ENCODE measurements at regions not wholly inside any gene's neighbourhood (a gene's known extent, or its start where the extent isn't known, plus 50 kb on each side); places are given as distances from the start of the nearest gene placed in this dataset.

DNA sequence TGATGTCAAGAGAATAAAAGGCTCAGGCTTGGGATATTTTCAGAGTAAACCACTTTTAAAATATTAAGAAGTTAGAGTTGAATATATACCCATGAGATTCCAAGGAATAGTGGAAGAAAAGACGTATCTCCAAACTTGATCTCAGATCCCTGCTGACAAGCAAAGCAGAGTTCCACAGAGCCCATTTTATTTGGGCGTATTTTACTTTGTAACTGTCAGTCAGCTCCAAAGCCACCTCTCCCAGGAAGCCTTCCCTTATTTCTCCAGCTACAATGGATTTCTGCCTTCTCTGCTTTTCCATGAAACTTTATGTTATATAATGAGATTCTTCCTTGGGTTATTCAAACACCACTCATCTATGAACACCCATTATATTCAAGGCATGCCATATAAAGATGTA is 295.7 kb downstream of the FZD1 start:
- TF ChIP-seq, protein P1, sequence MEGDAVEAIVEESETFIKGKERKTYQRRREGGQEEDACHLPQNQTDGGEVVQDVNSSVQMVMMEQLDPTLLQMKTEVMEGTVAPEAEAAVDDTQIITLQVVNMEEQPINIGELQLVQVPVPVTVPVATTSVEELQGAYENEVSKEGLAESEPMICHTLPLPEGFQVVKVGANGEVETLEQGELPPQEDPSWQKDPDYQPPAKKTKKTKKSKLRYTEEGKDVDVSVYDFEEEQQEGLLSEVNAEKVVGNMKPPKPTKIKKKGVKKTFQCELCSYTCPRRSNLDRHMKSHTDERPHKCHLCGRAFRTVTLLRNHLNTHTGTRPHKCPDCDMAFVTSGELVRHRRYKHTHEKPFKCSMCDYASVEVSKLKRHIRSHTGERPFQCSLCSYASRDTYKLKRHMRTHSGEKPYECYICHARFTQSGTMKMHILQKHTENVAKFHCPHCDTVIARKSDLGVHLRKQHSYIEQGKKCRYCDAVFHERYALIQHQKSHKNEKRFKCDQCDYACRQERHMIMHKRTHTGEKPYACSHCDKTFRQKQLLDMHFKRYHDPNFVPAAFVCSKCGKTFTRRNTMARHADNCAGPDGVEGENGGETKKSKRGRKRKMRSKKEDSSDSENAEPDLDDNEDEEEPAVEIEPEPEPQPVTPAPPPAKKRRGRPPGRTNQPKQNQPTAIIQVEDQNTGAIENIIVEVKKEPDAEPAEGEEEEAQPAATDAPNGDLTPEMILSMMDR (IDR thresholded peaks at IDR 0.05), result no peak
- TF ChIP-seq POLR2AphosphoS5 (IDR thresholded peaks at IDR 0.05), result no peak

Measured in gastroesophageal sphincter (tissue), 3 donors.